ENCODE measurements at regions not wholly inside any gene's neighbourhood (a gene's known extent, or its start where the extent isn't known, plus 50 kb on each side); places are given as distances from the start of the nearest gene placed in this dataset.
A peak's percentile ranks its signal among the peaks of the same experiment; 100 is the strongest.
"Not testable (repeated sequence)": the region's sequence is repeated elsewhere in the genome, so short reads cannot be mapped to it uniquely, and the experiment has no call there.

DNA sequence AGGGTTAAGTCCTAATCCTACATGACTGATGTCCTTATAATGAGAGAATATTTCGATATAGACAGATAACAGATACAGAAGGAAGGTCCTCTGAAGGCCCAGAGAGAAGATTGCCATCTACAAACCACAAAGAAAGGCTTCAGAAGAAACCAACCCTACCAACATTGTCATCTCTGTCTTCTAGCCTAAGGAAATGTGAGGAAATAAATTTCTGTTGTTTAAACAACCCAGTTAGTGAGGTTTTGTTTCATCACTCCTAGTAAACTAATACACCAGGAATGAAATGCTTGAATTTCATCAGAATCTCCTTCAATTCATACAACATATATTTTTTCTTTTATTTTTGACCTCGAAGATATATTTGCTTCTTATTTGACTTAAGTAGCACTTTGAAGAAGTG lies 1527.8 kb downstream of the STIM2 start:
- DNase-seq (ENCODE audit: low read depth), result no peak

- peak; percentile 15 for DNase-seq (ENCODE audit: low read depth)
Measured at GRCh38 chr4:28391877-28392276, 1531.2 kb downstream of the STIM2 start.

- no peak for DNase-seq (ENCODE audit: low read depth)
Measured at GRCh38 chr4:28402751-28403150, 1542.1 kb downstream of the STIM2 start.

- no peak for DNase-seq (ENCODE audit: low read depth)
Measured at GRCh38 chr4:28421221-28421620, 1560.6 kb downstream of the STIM2 start.

- no peak for DNase-seq (ENCODE audit: low read depth)
Measured at GRCh38 chr4:28426251-28426650, 1565.6 kb downstream of the STIM2 start.

DNA sequence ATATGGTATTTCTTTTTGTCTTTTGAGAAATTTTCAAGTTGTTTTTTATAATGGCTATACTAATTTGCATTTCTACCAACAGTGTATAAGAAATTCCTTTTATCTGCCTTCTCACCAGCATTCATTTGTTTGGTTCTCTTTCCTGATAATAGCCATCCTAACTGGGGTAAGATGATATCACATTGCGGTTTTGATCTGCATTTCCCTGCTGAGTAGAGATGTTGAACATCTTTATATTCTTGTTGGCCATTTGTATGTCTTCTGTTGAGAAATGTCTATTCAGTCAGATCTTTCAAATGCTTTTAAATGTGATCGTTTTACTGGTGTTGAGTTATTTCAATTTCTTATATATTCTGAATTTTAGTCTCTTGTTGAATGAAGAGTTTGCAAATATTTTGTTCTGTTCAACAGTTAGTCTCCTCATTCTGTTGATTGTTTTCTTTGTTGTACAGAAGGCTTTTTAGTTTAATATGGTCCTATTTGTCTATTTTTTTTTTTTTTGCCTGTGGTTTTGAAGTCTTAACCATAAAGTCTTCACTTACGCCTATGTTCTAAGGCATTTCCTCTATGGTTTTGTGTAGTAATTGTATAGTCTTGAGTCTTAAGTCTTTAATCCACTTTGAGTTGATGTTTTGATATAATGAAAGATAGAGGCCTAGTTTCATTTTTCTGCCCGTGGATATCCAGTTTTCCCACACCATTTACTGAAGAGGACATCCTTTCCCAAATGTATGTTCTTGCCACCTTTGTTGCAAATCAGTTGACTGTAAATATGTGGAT lies 1566.9 kb downstream of the STIM2 start:
- DNase-seq (ENCODE audit: low read depth), result no peak

DNA sequence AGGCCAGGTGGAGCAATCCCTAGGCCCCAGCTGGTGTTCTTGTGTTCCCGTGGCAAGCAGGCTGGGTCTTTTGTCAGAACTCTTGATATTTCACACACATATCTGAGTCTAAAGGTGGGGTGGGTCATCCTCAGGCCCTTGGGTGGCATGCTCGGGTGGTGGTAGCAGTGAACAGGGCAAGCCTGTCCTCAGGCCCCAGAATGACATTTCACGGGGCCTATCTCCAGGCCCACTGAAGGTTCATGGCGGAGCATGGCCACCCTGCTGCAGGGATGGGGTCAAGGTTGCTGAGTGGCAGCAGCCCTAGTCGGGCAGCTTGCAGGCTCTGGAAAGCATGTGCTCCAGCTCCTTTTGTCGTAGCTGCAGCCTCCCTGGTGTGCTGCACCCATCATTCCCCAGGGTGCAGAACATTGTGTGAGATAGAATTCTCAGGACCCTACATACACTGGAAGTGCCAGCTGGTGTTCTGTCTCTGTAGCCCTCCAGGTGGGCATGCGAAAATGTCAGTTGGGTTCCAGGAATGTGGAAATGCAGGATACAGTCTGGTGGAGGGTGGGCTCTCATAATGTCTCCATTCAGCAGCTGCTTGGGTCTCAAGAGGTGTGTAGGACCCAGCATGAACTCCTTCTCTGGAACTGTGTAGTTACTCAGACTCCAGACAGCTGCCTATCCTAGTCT lies 1571.8 kb downstream of the STIM2 start:
- no peak for DNase-seq (ENCODE audit: low read depth)

DNA sequence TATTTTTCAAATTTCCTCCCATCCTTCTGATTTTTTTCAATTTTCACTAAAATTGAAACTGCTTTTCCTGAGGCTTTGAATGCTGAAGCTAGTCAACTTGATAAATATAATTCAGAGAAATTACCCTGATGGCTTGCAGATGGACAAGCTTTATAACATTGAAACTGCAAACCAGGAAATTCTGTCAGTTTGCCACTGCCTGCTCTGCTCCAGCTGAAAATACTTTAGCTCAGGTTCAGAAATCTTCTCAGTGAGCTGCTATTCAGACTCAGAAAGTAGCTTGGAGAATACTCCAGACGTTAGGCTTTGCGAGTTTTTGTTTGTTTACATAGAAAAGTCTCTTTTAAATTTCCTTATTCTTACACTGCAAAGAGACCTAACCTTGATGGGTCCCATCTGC lies 1574.7 kb downstream of the STIM2 start:
- DNase-seq (ENCODE audit: low read depth), result no peak

- no peak for DNase-seq (ENCODE audit: low read depth)
Measured at GRCh38 chr4:28436191-28437080, 1575.8 kb downstream of the STIM2 start.

DNA sequence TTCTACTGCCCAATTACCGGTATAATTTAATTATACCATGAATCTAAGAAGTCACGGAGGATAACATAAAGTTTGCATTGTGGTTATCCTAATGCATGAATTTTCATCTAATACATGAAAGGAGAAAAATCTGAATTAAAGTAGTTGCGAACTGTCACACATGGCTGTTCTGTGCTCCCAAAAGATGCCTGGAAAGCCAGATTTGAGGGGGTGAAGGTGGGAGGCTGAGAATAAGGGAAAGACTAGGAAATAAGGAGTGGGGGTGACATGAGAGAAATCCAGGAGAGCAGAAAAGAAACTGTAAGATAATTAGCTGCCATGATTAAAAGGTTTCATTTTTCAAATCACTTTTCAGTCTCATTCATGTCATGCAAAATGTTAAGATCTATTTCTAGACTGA lies 1582.7 kb downstream of the STIM2 start:
- DNase-seq (ENCODE audit: low read depth), result no peak

DNA sequence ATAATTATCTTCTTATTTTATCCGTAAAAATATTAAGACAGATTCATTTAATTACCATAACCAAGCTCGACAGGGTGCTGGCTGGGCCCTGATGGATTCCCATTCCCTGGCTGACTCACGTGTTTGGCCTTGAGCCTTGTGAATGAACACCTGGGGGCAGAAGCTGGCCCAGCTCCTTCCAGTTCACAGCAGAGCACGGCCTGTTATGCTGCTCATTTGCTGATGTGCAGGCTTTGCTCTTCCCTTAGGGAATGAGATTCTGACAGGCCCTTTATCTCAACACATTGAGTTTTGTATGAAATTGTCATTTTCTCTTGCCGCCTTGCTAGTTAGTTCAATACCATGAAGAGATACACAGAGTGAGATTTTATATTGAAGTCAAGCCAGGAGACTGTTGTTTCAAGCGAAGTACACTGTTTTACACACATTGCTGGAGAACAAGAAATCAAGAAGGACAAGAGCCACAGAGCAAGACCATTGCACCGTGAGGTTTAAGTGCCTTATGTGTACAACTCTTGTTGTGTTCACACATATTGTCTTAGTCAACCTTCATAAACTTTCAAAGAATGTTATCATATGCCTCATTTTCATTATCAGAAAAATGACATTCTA lies 1583.3 kb downstream of the STIM2 start:
- DNase-seq (ENCODE audit: low read depth), result no peak

- DNase-seq (ENCODE audit: low read depth), result no peak
Measured at GRCh38 chr4:28444886-28445496, 1584.3 kb downstream of the STIM2 start.

GRCh38 chr4:28449085-28449484 lies 1588.4 kb downstream of the STIM2 start:
- no peak for DNase-seq (ENCODE audit: low read depth)

GRCh38 chr4:28451346-28451745 lies 1590.7 kb downstream of the STIM2 start:
- no peak for DNase-seq (ENCODE audit: low read depth)

GRCh38 chr4:28462766-28463700 lies 1602.4 kb downstream of the STIM2 start:
- DNase-seq (ENCODE audit: low read depth), result no peak

DNA sequence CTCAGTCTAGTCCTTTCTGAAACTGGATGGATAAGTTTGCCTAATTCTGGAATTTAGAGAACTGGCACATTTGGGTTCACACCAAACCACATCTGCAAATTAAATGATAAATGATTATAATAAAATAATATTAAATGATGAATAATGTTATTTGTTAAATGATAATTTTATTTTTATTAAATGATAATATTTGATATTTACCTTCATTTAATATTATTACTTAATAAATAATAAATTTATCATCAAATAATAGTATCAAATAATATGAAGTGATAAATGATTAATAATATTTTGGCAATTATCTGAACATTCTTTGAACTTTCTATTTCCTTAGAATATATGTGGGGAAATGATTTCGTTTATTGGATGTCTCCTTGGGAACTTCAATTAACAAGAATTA lies 1604.2 kb downstream of the STIM2 start:
- DNase-seq (ENCODE audit: low read depth), result no peak

- DNase-seq (ENCODE audit: low read depth), result not testable (repeated sequence)
Measured at GRCh38 chr4:28466886-28467285, 1606.2 kb downstream of the STIM2 start.

GRCh38 chr4:28469387-28469786 lies 1608.7 kb downstream of the STIM2 start:
- DNase-seq (ENCODE audit: low read depth), result no peak

DNA sequence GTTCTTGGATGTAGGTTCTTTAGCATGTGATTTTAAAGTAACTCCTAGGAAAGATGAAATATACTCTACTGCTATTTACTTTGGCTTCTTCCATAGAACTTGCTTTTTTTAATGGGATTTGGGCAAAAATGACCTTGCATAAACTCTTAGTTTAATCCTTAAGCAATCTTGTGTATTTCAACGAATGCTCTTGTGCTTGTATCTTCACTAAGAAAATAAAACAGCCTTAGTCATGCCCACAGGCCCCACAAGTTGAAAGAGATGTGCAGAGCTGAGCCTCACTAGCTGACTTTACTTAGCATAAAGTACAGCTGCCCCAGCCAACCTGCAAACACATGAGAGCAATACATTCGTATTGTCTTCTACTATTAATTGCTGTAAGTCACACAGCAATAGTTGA lies 1609.2 kb downstream of the STIM2 start:
- no peak for DNase-seq (ENCODE audit: low read depth)

DNA sequence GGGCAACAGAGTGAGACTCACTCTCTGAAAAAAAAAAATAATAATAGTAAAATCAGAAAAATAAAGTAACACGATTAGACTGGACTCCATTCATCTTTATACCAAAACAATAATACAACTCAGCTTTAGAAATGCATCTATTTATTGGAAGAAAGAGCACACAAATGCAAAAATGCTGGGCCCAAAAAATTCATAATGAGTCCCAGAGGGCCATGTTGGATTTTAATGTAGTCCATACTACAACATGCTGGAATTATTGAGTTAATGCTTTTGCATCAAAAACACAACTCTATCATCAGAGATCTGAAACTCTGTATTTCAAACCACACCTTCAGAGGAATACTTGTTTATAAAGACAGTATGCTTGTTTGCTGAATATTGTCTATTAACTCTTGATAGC lies 1614.7 kb downstream of the STIM2 start:
- DNase-seq (ENCODE audit: low read depth), result no peak

DNA sequence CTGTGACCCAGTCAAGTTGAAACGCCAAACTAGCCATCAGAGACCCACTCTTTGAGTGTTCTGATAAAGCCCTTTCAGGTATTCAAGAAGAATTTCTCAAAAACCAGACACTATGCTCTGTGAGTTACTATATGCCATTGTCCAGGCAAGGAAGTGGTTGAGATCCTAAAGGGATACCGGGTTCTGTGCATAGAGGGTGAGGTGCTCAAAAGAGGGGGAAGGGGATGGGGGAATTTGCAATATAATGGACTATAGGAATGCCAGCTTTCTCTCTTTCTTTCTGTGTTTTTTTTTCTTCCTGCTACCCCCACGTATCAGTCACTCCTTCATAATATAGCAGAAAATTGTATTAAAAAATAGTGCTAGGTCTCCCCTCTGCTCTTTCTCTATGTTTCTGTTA lies 1619.0 kb downstream of the STIM2 start:
- DNase-seq (ENCODE audit: low read depth), result no peak

Measured in GM04504 (cell line).